Epithelial cell of proximal tubule (primary cell): ENCODE measurements at regions not wholly inside any gene's neighbourhood (a gene's known extent, or its start where the extent isn't known, plus 50 kb on each side); places are given as distances from the start of the nearest gene placed in this dataset.
A peak's percentile ranks its signal among the peaks of the same experiment; 100 is the strongest.

Experiments
- DNase-seq: peaks from one replicate; pipeline ENCODE4 v3.0.0-alpha.2; 2011; ENCODE audit warnings: low read depth
- H3K4me3 ChIP-seq: 2 replicates; pipeline ENCODE4 v1.5.1; 2011; ENCODE audit warnings: low read depth, mild to moderate bottlenecking, low read length
- TF ChIP-seq, protein P1 (sequence below): conservative IDR thresholded peaks from 2 replicates; pipeline ENCODE4 v1.5.1; 2012; ENCODE audit warnings: low read depth, mild to moderate bottlenecking, low read length

- H3K4me3 ChIP-seq = no peak overlapping the region
- TF ChIP-seq, protein P1, sequence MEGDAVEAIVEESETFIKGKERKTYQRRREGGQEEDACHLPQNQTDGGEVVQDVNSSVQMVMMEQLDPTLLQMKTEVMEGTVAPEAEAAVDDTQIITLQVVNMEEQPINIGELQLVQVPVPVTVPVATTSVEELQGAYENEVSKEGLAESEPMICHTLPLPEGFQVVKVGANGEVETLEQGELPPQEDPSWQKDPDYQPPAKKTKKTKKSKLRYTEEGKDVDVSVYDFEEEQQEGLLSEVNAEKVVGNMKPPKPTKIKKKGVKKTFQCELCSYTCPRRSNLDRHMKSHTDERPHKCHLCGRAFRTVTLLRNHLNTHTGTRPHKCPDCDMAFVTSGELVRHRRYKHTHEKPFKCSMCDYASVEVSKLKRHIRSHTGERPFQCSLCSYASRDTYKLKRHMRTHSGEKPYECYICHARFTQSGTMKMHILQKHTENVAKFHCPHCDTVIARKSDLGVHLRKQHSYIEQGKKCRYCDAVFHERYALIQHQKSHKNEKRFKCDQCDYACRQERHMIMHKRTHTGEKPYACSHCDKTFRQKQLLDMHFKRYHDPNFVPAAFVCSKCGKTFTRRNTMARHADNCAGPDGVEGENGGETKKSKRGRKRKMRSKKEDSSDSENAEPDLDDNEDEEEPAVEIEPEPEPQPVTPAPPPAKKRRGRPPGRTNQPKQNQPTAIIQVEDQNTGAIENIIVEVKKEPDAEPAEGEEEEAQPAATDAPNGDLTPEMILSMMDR = no peak
- DNase-seq = no peak
These were observed 325.1 kb downstream of the SPATA31D1 start for GRCh38 chr9:82313697-82314096.

DNA sequence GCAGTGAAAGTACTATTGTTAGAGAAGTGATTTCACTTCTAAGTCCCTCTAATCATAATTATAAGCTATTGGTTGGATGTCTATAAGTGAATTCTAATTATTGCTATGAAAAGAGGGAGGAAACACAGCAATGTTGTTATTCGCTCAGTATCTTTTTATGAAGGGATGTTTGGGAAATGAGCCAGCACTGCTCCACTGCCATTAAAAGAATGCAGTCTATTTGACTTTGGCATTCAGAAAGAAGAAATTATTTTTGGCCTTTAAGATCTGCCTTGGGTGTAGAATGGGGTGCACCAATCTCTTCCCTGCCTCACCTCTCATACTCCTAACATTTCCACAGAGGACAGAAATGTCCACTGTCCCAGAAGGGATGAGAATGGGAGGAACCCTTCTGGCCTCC is 332.0 kb downstream of the SPATA31D1 start:
- TF ChIP-seq, protein P1 = no peak
- no peak for DNase-seq
- H3K4me3 ChIP-seq = no peak overlapping the region

- no peak for DNase-seq
- TF ChIP-seq, protein P1 = no peak
- H3K4me3 ChIP-seq = no peak overlapping the region
These were observed 337.3 kb downstream of the SPATA31D1 start for GRCh38 chr9:82325907-82326306.

GRCh38 chr9:82327641-82328040 is 339.1 kb downstream of the SPATA31D1 start:
- no peak overlapping the region for H3K4me3 ChIP-seq
- TF ChIP-seq, protein P1 = no peak
- no peak for DNase-seq

DNA sequence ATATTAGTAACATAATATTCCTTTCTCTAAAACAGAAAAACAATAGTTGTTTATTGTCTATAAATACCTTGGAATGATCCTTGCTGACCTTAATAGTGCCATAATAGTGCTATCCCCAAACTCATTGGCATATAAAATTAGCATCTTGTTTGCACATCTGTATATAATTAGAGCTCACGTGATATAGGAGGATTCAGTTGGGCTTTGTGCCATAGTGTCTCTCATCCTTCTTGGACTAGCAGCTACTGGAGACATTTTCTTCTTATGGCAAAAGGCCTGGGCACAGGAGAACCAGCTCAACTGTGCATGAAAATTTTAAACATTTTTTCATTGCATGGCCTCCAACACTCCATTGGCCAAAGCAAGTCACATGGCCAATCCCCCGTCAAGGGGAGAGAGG is 342.5 kb downstream of the SPATA31D1 start:
- H3K4me3 ChIP-seq = no peak overlapping the region
- TF ChIP-seq, protein P1 = no peak

DNA sequence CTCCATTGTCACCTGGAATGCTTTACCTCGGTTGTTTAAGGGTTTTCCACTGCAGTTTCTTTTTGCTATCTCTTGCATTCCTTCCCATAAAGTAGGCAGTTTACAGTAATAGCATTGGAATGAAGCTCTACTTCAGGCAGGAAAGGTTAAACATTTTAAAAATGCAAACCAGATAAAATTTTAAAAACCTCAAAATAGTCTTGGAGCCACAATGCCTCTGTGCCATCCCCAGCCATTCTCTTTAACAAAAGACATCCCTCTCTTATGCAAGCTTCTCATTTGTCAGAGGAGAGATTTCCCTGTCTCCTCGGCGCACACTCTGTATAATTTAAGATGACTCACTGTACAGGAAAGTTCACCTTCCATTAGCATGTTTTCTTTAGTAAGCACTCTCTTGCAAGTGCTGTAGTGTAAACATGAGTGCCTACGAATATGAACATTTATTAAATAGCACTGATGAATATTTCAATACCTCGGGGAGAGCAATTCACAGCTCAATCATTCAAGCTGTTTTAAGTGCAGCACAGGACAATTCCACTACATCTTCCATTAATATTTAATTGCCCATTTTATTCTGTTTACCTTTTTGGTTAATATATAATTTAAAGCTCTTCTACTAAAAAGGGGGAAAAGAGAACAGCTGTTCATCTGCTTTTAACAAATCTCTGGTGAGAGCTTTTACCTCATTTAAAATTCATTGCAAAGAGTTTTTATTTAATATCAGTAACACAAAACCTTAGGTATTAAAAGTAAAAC is 343.6 kb downstream of the SPATA31D1 start:
- TF ChIP-seq, protein P1 = no peak
- H3K4me3 ChIP-seq = no peak overlapping the region
- peak; percentile 56 for DNase-seq

More for the DNA sequence above, 342.5 kb downstream of the SPATA31D1 start:
- DNase-seq = no peak

DNA sequence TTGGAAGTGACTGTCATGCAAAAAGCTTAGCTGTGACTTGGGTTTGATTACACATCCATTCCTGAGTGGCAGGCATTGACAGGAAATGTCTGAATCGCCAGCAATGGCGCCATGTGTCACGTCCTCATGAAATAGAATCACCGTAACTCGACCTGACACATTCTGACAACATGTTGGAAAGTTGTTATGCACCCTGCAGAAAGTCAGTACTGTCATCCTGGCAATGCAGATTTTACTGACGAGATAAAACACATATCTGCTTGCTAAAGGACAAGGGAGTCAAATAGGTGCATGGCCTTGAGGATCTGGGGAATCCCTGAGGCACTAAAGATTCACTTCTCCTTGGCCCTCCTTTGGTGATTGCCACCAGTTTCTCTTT is 344.2 kb downstream of the SPATA31D1 start:
- no peak overlapping the region for H3K4me3 ChIP-seq
- DNase-seq = no peak
- TF ChIP-seq, protein P1 = no peak
